Vagina (tissue), 2 donors: ENCODE measurements at regions not wholly inside any gene's neighbourhood (a gene's known extent, or its start where the extent isn't known, plus 50 kb on each side); places are given as distances from the start of the nearest gene placed in this dataset.

Experiments used
- DNase-seq, 2 donors: peaks; one replicate each; pipeline ENCODE4 v3.0.0-alpha.2; 2017; ENCODE audit errors: extremely low spot score in 2 of 2
- H3K27ac ChIP-seq: fragments of 200-600 bp; sonication (generic); one replicate; pipeline ENCODE4 v1.5.1; 2019
- H3K27me3 ChIP-seq: fragments of 200-600 bp; sonication (generic); one replicate; pipeline ENCODE4 v1.5.1; 2019
- H3K36me3 ChIP-seq, 2 donors: fragments of 200-600 bp; sonication (generic); one replicate each; pipeline ENCODE4 v1.5.1; 2017 to 2019
- H3K4me1 ChIP-seq: fragments of 200-600 bp; sonication (generic); one replicate; pipeline ENCODE4 v1.5.1; 2019
- H3K4me3 ChIP-seq, 2 donors: fragments of 200-600 bp; sonication (generic); 1 replicate in 1 of 2; 2 replicates in 1 of 2; pipeline ENCODE4 v1.5.1; 2016 to 2019
- H3K9me3 ChIP-seq: fragments of 200-600 bp; sonication (generic); one replicate; pipeline ENCODE4 v1.5.1; 2019
- CTCF ChIP-seq, 3 experiments: fragments of 450-650 bp in 2 of 3; fragments of 200-600 bp in 1 of 3; sonication (generic) in 1 of 3; IDR thresholded peaks; one replicate each; pipeline ENCODE4 v1.5.1; 2017 to 2019; ENCODE audit warnings: antibody characterized with exemption in 3 of 3, mild to moderate bottlenecking in 2 of 3, moderate library complexity in 2 of 3
- POLR2A ChIP-seq, 2 donors: fragments of 450-650 bp; IDR thresholded peaks; one replicate each; pipeline ENCODE4 v1.6.1; 2017; ENCODE audit warnings: antibody characterized with exemption in 2 of 2, mild to moderate bottlenecking in 2 of 2, moderate library complexity in 2 of 2
- POLR2AphosphoS5 ChIP-seq, 2 donors: sonication (generic); formaldehyde crosslinking; IDR thresholded peaks; one replicate each; pipeline ENCODE4 v1.9.0; 2017; ENCODE audit warnings: antibody characterized with exemption in 2 of 2, mild to moderate bottlenecking in 2 of 2, low read depth in 1 of 2; ENCODE audit not compliant: insufficient read depth in 1 of 2
- intact Hi-C: fragments of 100-400 bp; cut with DNase I; formaldehyde crosslinking; loops from one replicate; pipeline ENCODE4 v1.15.1; 2023

GRCh38 chr3:107216229-107216628, 161.0 kb upstream of the CCDC54 start:
- DNase-seq: no peak
- peaks cover 25% of the 10 kb centered on the region for H3K4me1 ChIP-seq
- H3K27ac ChIP-seq: no peak overlapping the region
- H3K27me3 ChIP-seq: no peaks in the 10 kb centered on the region
- intact Hi-C loops: no loop called here
- no peaks in the 10 kb centered on the region for H3K9me3 ChIP-seq
- no peak overlapping the region for H3K4me3 ChIP-seq
- TF ChIP-seq POLR2AphosphoS5 (IDR thresholded peaks at IDR 0.05; ENCODE audit: insufficient read depth in 1 of 2, low read depth in 1 of 2): no peak
- TF ChIP-seq POLR2A (IDR thresholded peaks at IDR 0.05): no peak
- TF ChIP-seq CTCF (IDR thresholded peaks at IDR 0.05): no peak
- H3K36me3 ChIP-seq: no peaks in the 10 kb centered on the region

- no peak for TF ChIP-seq POLR2A (IDR thresholded peaks at IDR 0.05)
- no peak for TF ChIP-seq CTCF (IDR thresholded peaks at IDR 0.05)
- TF ChIP-seq POLR2AphosphoS5 (IDR thresholded peaks at IDR 0.05; ENCODE audit: insufficient read depth in 1 of 2, low read depth in 1 of 2): no peak
- H3K27ac ChIP-seq: no peak overlapping the region
Observed at GRCh38 chr3:107216711-107217110, 160.5 kb upstream of the CCDC54 start.

GRCh38 chr3:107217172-107217571, 160.1 kb upstream of the CCDC54 start:
- no peak for TF ChIP-seq POLR2A (IDR thresholded peaks at IDR 0.05)
- intact Hi-C loops: no loop called here

More at GRCh38 chr3:107216711-107217110, 160.5 kb upstream of the CCDC54 start:
- peaks cover 22% of the 10 kb centered on the region for H3K4me1 ChIP-seq
- no peaks in the 10 kb centered on the region for H3K36me3 ChIP-seq
- no peaks in the 10 kb centered on the region for H3K27me3 ChIP-seq
- intact Hi-C loops: no loop called here
- DNase-seq: no peak
- H3K9me3 ChIP-seq: no peaks in the 10 kb centered on the region
- H3K4me3 ChIP-seq: no peak overlapping the region

GRCh38 chr3:107218864-107219269, 158.4 kb upstream of the CCDC54 start:
- H3K4me3 ChIP-seq: no peak overlapping the region
- H3K36me3 ChIP-seq: no peaks in the 10 kb centered on the region
- H3K27ac ChIP-seq: no peak overlapping the region
- no peak for DNase-seq
- no peaks in the 10 kb centered on the region for H3K9me3 ChIP-seq
- TF ChIP-seq POLR2A (IDR thresholded peaks at IDR 0.05): no peak
- no peak for TF ChIP-seq CTCF (IDR thresholded peaks at IDR 0.05)
- no peak for TF ChIP-seq POLR2AphosphoS5 (IDR thresholded peaks at IDR 0.05; ENCODE audit: insufficient read depth in 1 of 2, low read depth in 1 of 2)
- intact Hi-C loops: no loop called here
- peaks cover 13% of the 10 kb centered on the region for H3K4me1 ChIP-seq
- no peaks in the 10 kb centered on the region for H3K27me3 ChIP-seq

More at GRCh38 chr3:107217172-107217571, 160.1 kb upstream of the CCDC54 start:
- Histone ChIP-seq H3K27me3 (no peaks in the 10 kb centered on the region), H3K9me3 (no peaks in the 10 kb centered on the region), H3K4me1 (peaks cover 19% of the 10 kb centered on the region), H3K27ac (no peak overlapping the region), H3K4me3 (no peak overlapping the region), H3K36me3 (no peaks in the 10 kb centered on the region)
- no peak for DNase-seq

- TF ChIP-seq CTCF (IDR thresholded peaks at IDR 0.05) (no peak), POLR2AphosphoS5 (IDR thresholded peaks at IDR 0.05; ENCODE audit: insufficient read depth in 1 of 2, low read depth in 1 of 2) (no peak), POLR2A (IDR thresholded peaks at IDR 0.05) (no peak)
- H3K9me3 ChIP-seq: no peaks in the 10 kb centered on the region
- H3K4me1 ChIP-seq: peaks cover 13% of the 10 kb centered on the region
- no peak overlapping the region for H3K27ac ChIP-seq
- DNase-seq: no peak
- intact Hi-C loops: no loop called here
- no peaks in the 10 kb centered on the region for H3K36me3 ChIP-seq
- no peak overlapping the region for H3K4me3 ChIP-seq
- no peaks in the 10 kb centered on the region for H3K27me3 ChIP-seq
Observed at GRCh38 chr3:107220538-107220937, 156.7 kb upstream of the CCDC54 start.
